Astrocyte (in vitro differentiated cells and primary cell): ENCODE measurements at regions not wholly inside any gene's neighbourhood (a gene's known extent, or its start where the extent isn't known, plus 50 kb on each side); places are given as distances from the start of the nearest gene placed in this dataset.

ENCODE experiments used
- DNase-seq: peaks from one replicate; pipeline ENCODE4 v3.0.0-alpha.2; 2010; ENCODE audit warnings: low read depth
- FAIRE-seq: peaks from 2 replicates; lab custom pipeline; 2011; peaks lifted over from hg19 to GRCh38; lab: Jason Lieb, UNC
- H2AFZ ChIP-seq: 2 replicates; pipeline ENCODE4 v1.6.0; 2012; ENCODE audit warnings: low read depth, low read length, inconsistent platforms
- H3K27ac ChIP-seq: 2 replicates; pipeline ENCODE4 v1.5.1; 2011; ENCODE audit warnings: low read depth, low read length, inconsistent platforms
- H3K27me3 ChIP-seq: 2 replicates; pipeline ENCODE4 v1.6.0; 2011; ENCODE audit warnings: low read length, inconsistent platforms; ENCODE audit not compliant: insufficient read depth
- H3K36me3 ChIP-seq: 2 replicates; pipeline ENCODE4 v1.5.1; 2011; ENCODE audit warnings: low read length, inconsistent platforms; ENCODE audit not compliant: insufficient read depth
- H3K4me1 ChIP-seq: 2 replicates; pipeline ENCODE4 v1.5.1; 2011; ENCODE audit warnings: low read length, inconsistent platforms; ENCODE audit not compliant: insufficient read depth
- H3K4me2 ChIP-seq: 2 replicates; pipeline ENCODE4 v1.6.0; 2012; ENCODE audit warnings: low read length, inconsistent platforms
- H3K4me3 ChIP-seq: 2 replicates; pipeline ENCODE4 v1.5.1; 2011; ENCODE audit warnings: low read depth, mild to moderate bottlenecking, low read length, inconsistent platforms; ENCODE audit not compliant: insufficient read depth
- H3K79me2 ChIP-seq: 2 replicates; pipeline ENCODE4 v1.6.0; 2012; ENCODE audit warnings: mild to moderate bottlenecking, low read length, inconsistent platforms; ENCODE audit not compliant: insufficient read depth
- H3K9ac ChIP-seq: 2 replicates; pipeline ENCODE4 v1.6.0; 2012; ENCODE audit warnings: mild to moderate bottlenecking, low read length, inconsistent platforms
- H3K9me3 ChIP-seq: 2 replicates; pipeline ENCODE4 v1.5.1; 2012; ENCODE audit warnings: low read depth, mild to moderate bottlenecking, low read length, inconsistent platforms; ENCODE audit not compliant: insufficient read depth
- H4K20me1 ChIP-seq: 2 replicates; pipeline ENCODE4 v1.6.0; 2012; ENCODE audit warnings: low read length, inconsistent platforms; ENCODE audit not compliant: insufficient read depth
- H3K27ac Mint-ChIP-seq: one replicate; pipeline ENCODE4 v1.8.0; 2021; ENCODE audit warnings: mild to moderate bottlenecking, mixed read lengths; ENCODE audit not compliant: unreplicated experiment
- H3K27me3 Mint-ChIP-seq: one replicate; pipeline ENCODE4 v1.8.0; 2021; ENCODE audit warnings: low read depth, mixed read lengths; ENCODE audit not compliant: unreplicated experiment
- H3K36me3 Mint-ChIP-seq: one replicate; pipeline ENCODE4 v1.8.0; 2021; ENCODE audit warnings: low read depth, mixed read lengths; ENCODE audit not compliant: unreplicated experiment
- H3K4me1 Mint-ChIP-seq: one replicate; pipeline ENCODE4 v1.8.0; 2021; ENCODE audit warnings: low read depth, mixed read lengths; ENCODE audit not compliant: unreplicated experiment
- H3K4me3 Mint-ChIP-seq: one replicate; pipeline ENCODE4 v1.8.0; 2021; ENCODE audit warnings: mild to moderate bottlenecking, moderate library complexity, mixed read lengths; ENCODE audit not compliant: unreplicated experiment
- H3K9me3 Mint-ChIP-seq: one replicate; pipeline ENCODE4 v1.8.0; 2021; ENCODE audit warnings: mild to moderate bottlenecking, mixed read lengths; ENCODE audit not compliant: unreplicated experiment
- CTCF ChIP-seq: IDR thresholded peaks from 2 replicates; pipeline ENCODE4 v1.5.1; 2011; ENCODE audit warnings: low read depth, mild to moderate bottlenecking, inconsistent platforms, low read length, moderate library complexity; ENCODE audit not compliant: insufficient read depth
- EZH2 ChIP-seq: IDR thresholded peaks from 2 replicates; pipeline ENCODE4 v1.6.1; 2012; ENCODE audit warnings: mild to moderate bottlenecking, low read length, inconsistent platforms; ENCODE audit not compliant: insufficient read depth

- Mint-ChIP-seq H3K36me3 (no peaks in the 10 kb centered on the region), H3K27ac (no peak overlapping the region), H3K9me3 (no peaks in the 10 kb centered on the region), H3K27me3 (no peaks in the 10 kb centered on the region), H3K4me3 (no peak overlapping the region), H3K4me1 (peaks cover 22% of the 10 kb centered on the region)
- Histone ChIP-seq H4K20me1 (no peaks in the 10 kb centered on the region), H3K9me3 (no peaks in the 10 kb centered on the region), H2AFZ (no peak overlapping the region), H3K9ac (no peak overlapping the region), H3K36me3 (no peaks in the 10 kb centered on the region), H3K27ac (peak overlapping the region; percentile 35), H3K27me3 (no peaks in the 10 kb centered on the region), H3K4me2 (peak overlapping the region; percentile 24), H3K79me2 (no peaks in the 10 kb centered on the region), H3K4me3 (no peak overlapping the region), H3K4me1 (peaks cover 21% of the 10 kb centered on the region)
- TF ChIP-seq EZH2 (no peak), CTCF (no peak)
- FAIRE-seq (no peak), DNase-seq (peak; percentile 95)
Observed at GRCh38 chr21:35578347-35578782, 482.0 kb downstream of the SETD4 start.

- Histone ChIP-seq H3K79me2 (no peaks in the 10 kb centered on the region), H3K36me3 (no peaks in the 10 kb centered on the region), H4K20me1 (no peaks in the 10 kb centered on the region), H3K4me3 (no peak overlapping the region), H3K4me2 (peak overlapping the region; percentile 52), H3K27ac (peak overlapping the region; percentile 61), H3K9me3 (no peaks in the 10 kb centered on the region), H3K9ac (no peak overlapping the region), H3K4me1 (peaks cover 21% of the 10 kb centered on the region), H2AFZ (no peak overlapping the region), H3K27me3 (no peaks in the 10 kb centered on the region)
- Mint-ChIP-seq H3K4me3 (no peak overlapping the region), H3K4me1 (peaks cover 22% of the 10 kb centered on the region), H3K36me3 (no peaks in the 10 kb centered on the region), H3K27ac (peak overlapping the region; percentile 2), H3K9me3 (no peaks in the 10 kb centered on the region), H3K27me3 (no peaks in the 10 kb centered on the region)
- TF ChIP-seq CTCF (no peak), EZH2 (no peak)
- FAIRE-seq = peak; percentile 89
- DNase-seq = peak; percentile 97
Observed at GRCh38 chr21:35575280-35575915, 484.9 kb downstream of the SETD4 start.
